SK-MEL-5 (cell line): ENCODE measurements at regions not wholly inside any gene's neighbourhood (a gene's known extent, or its start where the extent isn't known, plus 50 kb on each side); places are given as distances from the start of the nearest gene placed in this dataset.

Experiments used
- DNase-seq: peaks from one replicate; pipeline ENCODE4 v3.0.0-alpha.2; 2016; ENCODE audit warnings: low read depth, low spot score
- in situ Hi-C: cut with HindIII; loops from 2 replicates; pipeline ENCODE4 v1.10.0; 2016; ENCODE audit warnings: low sequenced_read_pairs, high pct_unique_total_duplicates, low pct_unique_long_range_greater_than_20kb

DNA sequence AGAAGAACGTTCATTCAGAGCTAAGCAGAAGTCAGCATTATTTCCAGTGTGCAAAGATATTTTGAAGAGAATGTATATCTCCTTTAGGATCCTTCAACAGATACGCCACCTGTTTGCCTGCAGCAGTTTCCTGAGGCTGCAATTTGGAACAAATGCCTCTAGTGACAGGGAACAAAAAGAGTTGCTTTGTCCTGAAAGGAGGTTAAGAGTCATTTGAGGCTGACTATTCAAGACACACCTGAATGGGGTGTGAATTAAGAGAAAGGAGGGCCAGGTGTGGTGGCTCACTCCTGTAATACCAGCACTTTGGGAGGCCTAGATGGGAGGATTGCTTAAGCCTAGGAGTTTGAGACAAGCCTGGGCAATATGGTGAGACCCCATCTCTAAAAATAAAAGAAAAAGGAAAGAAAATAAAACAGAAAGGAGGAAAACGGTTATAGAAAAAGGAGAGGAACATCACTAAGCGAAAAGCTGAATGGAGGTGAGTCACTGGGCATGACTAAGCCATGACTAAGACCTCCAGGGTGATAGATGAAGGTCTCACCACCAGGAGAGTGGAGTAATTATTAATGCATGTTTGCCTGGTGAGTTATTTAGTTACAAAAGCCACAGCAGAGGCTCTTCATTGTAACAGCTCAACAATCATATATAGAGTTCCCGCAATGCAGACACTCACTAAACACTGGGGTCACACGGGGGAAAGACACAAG lies 255.2 kb upstream of the TNC start:
- no peak for DNase-seq
- in situ Hi-C loops = no loop called here

DNA sequence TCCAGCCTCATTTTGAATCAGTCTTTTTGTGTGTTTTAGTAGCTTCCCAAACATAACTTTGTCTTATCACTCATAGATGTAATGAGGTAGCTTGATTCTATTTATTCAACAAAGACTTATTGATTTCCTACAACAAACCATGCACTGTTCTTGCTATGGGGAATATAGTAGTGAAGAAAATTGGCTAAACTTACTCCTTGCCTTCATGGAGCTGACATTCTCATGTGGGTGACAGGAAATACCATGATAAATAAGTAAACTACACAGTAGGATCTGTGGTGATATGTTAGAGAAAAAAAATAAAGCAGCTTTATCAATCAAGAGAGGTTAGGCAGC lies 255.7 kb upstream of the TNC start:
- peak; percentile 92 for DNase-seq
- in situ Hi-C loops = no loop called here

DNA sequence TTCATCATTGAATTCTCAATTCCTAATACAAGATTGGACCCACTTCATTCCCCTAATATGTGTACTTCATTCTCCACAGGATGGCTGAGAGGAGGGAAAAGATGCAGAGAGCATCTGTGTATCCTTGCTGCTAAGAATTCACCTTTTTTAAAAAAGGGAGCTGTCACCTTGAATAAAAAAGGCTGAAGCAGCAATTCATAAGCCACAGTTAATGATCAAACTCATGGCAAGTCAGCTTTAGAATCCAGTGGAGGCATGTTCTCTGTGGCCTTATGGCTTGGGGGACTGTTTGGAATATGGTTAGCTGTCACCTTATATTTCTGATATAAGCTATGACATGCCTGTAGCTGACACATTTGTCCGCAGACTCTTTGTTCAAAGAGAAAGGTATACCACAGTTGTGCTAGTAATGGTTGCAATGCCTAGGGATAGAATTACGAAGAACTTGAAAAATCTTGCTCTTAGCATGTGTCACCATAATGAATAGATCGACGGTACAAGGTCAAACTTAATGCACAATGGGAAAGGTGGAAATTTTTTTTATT lies 256.8 kb upstream of the TNC start:
- in situ Hi-C loops = no loop called here
- DNase-seq = no peak

DNA sequence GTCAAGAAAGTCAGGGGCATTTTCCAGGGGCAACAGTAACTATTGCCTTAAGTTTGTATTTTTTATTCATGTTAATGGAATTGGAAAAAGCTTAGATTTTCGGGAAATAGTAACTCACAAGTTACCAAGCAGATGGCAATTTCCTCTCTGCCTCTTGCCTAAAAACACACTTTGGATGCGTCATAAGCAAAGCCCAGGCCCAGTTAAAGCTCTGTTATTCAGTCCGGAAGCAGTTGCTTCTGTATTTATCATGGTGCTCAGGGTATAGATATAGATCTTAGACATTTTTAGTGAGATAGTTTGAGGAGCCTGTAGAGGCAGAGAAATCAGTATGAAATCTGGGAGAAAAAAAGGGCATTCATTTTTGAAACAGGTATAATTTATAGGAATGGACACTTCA lies 260.3 kb upstream of the TNC start:
- DNase-seq = no peak
- in situ Hi-C loops = no loop called here

DNA sequence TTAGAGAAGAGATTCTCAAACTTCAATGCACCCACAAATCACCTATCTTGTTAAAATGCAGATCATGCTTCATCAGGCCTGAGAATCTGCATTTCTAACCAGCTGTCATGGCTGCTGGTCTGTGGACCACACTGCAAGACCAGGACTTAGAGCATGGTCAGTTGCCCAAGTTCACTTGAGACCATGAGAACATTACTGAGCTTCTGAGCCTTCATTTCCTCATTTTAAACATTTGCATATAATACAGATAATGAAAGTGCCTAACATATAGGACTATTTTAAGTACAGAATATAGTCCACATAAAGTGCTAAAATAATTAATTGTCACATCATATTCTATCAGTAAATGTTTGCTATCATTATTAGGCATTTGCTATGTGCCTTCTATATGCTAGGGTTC lies 260.8 kb upstream of the TNC start:
- in situ Hi-C loops = no loop called here
- no peak for DNase-seq

DNA sequence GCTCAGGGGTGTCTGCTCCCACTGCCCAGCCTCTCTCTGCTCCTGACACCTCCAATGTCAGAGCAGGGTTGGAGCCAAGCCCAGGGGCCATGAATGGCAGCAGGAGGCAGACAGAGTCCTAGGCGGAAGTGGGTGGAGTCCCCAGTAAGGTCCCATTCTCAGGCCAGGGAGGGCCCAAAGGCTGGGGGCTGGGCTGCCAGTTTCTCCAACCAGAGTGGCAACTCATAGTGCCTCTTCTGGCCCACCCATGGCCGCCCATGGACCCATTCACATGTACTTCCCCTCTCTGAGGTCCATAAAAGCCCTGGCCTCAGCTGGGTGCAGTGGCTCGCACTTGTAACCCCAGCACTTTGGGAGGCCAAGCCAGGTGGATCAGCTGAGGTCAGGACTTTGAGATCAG lies 261.8 kb upstream of the TNC start:
- in situ Hi-C loops = no loop called here
- DNase-seq = no peak

DNA sequence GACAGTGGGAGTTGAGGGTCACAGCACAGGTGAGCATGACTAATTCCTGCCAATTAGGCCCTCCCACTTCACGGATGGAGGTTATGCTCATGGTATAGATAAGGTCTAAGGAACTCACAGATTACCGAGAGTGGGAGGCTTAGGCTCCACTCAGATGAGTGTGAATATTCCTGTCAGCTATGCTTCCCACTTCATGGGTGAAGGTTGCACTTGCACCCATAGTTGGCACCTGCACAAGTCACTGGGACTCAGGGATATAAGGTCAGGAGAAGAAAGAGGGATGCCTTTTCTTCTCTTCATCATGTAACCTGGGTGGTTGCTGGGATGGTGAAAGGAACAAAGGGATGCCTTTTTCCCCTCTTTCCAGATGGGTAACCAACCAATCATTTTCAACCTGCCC lies 264.9 kb upstream of the TNC start:
- DNase-seq = no peak
- in situ Hi-C loops = no loop called here

DNA sequence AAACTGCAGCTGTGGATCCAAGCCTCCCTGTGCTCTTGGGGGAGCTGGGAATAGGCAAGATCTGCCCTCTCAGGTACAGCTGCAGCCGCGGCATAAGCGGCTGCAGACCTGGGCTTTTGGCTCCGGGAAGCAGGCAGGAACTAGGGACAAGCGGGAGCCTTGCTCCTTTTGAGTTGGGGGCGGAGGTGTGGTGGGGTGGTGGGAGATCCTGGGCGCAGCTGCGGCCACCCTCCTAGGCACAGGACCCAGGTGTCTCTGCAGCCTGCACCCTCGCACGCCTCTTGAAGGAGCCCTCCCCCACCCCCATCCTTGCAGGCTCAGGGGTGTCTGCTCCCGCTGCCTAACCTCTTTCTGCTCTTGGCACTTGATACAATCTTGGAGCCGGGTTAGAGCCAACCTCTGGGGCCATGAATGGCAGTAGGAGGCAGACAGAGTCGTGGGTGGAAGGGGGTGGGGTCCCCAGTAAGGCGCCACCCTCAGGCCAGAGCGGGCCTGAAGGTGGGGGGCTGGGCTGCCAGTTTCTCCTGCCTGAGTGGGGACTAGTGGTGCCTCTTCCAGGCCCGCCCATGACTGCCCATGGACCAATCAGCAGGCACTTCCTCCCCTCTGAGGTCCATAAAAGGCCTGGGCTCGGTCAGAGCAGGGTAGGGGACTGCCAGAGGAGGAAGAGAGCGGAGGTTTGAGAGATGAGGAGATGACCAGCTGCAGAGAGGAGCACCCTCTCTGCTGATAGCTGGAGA lies 267.6 kb upstream of the TNC start:
- DNase-seq = no peak
- in situ Hi-C loops = no loop called here

DNA sequence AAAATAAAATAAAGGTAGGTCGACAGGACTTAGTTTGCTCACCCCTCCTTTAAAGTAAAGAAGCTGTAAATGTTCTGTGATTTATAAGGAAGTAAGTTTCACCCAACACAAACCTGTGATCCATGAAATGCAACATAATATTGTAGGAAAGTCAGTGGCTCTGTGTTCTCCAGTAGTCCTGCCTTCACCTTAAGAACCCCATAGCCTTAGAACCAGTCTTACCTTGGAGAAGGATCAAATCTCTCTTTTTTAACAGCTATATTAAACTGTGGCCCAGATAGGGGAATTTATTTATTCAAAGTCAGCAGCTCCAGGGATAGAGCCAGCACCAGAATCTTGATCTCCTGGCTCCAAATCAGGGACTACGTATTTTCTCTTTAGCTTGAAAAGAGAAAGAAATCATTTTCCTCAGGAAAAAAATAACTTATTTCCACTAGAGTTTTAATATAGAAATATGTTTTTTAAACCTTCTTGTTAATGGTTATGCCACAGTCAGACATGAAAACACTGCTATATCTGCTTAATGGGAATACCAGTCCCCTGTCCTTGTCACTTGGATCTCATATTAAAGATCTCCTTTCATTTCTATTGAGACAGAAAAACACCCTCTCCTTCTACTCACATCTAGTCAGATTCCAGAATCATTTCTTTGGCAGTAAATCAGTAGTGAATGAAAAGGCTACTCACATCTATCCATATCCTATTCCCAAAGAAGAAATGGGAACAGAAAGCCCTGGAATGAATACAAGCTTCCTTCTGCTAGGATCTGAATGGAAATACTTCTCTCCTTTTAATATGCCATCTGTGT lies 269.2 kb upstream of the TNC start:
- DNase-seq = no peak
- in situ Hi-C loops = no loop called here

DNA sequence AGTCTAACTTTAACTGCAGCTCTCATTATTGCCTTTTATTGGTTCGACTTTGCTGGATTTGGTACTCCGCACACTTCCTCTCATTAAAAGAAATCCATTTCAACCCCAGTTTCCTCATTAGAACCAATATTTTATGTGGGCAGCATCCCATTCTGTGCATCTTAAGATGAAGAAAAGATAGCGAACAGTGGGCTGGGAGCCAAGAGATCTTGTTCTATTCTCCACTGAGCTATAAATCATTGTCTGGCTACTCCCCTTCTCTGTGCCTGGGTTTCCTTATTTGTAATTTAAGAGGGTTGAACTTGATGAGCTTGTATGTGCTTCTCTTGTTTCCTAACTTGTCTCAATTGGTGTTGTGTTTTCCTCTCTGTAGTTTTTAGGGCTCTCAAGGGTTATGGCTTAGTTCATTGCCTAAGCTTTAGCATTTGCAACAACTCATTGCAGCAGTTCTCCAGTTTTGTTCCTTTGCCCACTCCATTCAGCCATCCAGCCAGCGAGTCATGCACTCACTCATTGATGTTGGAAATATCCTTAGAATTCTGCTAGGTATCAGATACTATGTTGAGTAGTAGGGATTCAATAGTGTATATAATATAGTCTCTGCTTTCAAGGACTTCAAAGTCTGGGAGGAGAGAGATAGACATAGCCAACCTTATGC lies 273.3 kb upstream of the TNC start:
- DNase-seq = no peak
- in situ Hi-C loops = no loop called here

DNA sequence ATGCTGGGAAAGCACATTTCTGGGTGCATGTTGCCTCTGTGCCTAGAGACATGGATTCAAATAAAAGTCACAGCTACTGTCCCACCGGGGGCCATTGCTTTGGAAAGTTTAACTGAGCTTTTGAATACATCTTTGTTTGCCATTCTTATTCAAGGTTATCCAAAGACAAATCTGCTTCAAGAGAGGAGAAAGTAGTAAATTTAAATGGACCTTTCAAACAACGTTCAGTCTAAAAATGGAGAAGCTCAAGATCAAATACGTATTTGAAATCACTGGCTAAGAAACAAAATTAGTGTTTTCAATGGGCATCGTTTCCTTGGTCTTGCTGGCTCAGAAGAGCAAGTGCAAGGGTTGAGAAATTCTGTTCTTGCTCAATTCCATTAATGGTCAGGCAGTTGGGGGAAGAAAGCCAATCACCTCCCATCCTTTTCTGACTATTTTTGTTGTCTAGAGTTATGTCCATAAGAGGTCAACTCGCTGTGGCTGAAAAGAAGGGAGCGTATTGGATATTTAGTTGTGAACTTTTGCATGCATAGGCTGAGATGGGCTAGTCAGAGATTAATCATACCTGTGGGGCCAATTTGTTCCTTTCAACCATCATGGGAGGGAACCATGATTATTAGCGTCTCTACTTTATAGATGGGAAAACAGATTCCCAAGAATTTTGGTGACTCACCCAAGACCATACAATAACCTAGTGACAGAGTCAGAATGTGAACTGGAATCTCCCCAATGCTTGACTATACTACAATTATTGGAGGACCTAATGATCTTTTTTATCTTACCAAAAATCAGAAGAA lies 276.2 kb upstream of the TNC start:
- in situ Hi-C loops = no loop called here
- DNase-seq = no peak

DNA sequence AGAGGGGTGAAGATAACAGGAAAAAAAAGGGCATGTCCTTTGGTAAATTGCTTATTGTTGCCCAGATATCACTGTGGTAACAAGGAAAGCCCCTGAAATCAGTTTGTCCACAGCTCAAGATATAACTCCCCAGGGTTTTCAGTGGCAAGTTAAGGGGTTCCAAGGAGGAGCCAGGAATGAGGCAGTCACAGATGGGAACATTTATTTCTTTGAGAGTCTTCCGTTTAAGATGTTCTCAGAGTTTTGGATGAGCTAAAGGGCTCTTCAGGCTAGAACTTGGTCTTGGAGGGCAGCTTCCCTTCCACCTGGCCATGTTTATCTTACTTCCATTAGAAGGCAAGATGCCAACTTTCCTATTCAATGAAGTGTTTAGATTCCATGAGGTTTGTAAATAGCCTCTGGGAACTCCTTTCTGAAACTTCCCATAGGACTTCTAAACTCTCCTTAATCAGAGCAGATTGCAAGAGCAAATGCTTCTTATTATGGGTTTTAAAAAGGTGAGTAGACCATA lies 277.6 kb upstream of the TNC start:
- in situ Hi-C loops = no loop called here
- peak; percentile 66 for DNase-seq

DNA sequence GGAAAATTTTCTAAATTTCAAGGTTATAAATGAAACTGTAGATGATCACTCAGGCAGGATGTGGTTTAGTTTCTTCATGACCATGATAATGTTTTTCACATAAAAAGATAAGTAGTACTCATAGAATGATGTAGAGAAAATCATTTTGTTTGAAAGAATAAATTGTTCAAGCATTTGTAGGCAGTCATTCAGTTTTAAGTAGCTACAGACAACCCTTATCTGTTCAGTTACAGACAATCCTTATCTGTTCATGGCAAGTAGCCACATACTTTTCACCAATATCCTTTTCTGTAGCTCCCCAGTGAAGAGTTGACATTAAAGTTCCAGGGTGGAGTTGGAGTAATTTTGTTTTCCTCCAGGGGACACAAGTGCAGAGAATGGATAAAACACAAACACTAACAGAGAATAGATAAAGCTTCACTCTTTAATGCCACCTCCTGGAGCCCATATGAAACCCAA lies 278.1 kb upstream of the TNC start:
- in situ Hi-C loops = no loop called here
- DNase-seq = peak; percentile 91

DNA sequence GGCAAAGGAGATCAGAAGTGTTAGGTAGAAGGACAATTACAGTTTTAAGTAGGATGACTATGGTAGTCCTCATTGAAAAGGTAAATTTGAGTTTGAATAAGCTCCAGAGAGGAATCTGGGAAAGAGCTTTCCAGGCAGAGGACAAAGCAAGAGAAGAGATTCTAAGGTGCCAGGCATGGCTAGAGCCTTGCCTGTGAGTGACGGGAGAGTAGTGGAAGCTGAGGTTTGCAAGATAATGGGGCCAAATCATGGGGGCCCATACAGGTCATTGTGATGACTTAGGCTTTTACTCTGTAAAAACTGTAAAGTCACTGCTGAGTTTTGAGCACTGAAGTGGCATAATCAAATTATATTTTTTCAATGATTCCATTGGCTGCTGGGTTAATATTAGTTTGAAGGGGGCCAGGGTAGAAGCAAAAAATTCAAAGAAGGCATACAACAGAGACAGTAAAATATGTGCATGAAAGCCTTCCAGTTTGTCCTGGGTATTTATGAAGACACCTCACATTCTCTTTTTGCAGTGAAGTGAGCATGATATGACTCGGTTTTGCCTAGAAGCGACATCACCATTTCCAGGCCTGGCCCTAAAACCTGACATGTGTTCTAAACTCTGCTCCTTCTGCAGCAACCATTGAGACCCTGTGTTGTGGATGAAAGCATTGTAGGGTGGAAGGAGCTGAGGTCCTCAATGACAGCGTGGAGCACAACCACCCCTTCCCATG lies 279.8 kb upstream of the TNC start:
- DNase-seq = no peak
- in situ Hi-C loops = no loop called here

DNA sequence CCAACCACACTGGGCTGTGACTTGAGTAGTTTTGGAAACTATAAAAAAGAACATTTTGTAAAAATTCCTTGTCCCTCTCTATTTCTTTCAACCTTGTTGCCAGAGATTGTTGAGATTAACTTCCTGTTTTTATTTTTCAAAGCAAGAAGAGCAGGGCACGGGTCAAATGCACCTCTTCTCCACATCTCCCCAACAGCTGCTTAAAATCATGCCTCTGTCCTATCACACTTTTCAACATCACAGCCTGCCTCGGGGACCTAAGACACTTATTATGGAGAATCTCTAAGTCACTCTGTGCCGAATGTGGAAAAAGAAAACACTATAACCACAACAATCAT lies 280.3 kb upstream of the TNC start:
- no peak for DNase-seq
- in situ Hi-C loops = no loop called here

DNA sequence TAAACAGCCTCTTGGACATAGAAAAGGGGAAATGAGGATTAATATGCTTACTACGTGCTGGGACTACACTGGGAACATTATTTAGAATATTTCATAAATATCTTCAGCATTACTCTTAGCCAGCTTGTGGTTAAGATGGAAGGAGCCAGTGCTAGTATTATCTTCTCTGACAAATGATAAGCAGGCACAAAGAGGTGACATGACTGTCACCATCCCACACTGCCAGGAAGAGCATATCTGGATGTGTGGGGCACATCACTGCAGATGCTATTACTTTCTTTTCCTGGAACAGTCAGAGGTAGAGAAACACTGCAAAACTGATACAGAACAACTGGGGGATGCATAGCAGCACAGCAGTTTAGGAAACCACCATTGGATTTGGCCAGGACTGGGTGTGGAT lies 281.0 kb upstream of the TNC start:
- in situ Hi-C loops = no loop called here

DNA sequence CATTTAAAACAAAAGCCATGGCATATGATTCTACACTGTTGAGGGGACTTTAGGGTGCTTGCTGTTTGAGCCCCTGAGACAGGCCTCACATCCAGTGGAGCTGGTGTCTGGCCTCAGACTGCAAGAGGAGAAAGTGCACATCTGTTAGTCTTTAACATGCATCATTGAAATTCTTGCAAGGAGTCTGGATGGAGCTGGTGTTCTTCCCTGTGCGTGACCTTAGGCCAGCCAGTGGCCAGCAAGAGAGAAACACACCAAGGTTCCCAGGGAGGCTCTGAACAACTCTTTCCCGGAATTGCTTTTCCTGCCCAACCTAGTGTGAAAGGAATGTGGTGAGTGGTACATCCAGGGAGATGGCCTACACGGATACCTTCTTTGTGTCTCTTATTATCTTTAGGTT lies 282.8 kb upstream of the TNC start:
- in situ Hi-C loops = no loop called here
- DNase-seq = no peak

More for the DNA sequence above, 281.0 kb upstream of the TNC start:
- DNase-seq = no peak
